Globus pallidus (tissue), 1 donor: ENCODE measurements at regions not wholly inside any gene's neighbourhood (a gene's known extent, or its start where the extent isn't known, plus 50 kb on each side); places are given as distances from the start of the nearest gene placed in this dataset.

Experiments
- DNase-seq: peaks from one replicate; pipeline ENCODE4 v3.0.0-alpha.2; 2015; ENCODE audit warnings: low spot score

DNA sequence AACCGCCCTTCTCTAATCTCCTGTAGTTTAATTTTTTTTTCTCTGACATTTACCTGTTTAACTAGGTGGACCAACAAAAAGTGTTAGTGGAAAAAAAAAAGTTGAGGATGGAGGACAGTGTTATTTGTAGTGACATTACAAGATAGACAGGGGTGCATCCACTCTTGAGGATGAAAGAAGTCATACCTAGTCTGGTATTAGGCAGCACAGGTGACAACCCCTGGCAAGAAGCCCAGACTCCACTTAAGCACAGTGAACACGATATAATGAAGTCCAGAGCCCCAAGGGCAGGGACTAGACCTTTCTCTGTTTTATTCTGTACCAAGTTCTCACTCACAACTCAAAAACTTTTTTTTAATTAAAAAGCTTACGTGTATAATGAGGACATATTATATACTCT, 268.4 kb downstream of the GPR37 start:
- no peak for DNase-seq

DNA sequence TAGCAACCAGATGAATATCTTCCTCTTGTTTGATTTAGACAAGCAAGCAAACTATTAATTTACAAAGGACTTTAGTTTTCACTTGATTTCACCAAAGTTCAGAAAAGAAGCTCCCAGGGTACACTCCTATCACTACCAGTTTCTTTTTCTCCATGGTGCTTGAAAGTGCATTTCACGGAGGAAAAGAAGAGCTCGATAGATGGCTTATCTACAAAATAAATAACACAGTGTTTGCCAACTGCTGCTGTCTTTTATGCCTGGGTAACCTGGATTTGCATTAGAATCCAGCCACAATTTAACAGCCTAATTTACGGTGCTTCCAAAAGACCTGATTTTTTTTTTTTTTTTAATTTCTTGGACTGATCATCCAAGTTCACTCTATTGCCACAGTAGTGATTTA, 275.7 kb downstream of the GPR37 start:
- peak; percentile 22 for DNase-seq

DNA sequence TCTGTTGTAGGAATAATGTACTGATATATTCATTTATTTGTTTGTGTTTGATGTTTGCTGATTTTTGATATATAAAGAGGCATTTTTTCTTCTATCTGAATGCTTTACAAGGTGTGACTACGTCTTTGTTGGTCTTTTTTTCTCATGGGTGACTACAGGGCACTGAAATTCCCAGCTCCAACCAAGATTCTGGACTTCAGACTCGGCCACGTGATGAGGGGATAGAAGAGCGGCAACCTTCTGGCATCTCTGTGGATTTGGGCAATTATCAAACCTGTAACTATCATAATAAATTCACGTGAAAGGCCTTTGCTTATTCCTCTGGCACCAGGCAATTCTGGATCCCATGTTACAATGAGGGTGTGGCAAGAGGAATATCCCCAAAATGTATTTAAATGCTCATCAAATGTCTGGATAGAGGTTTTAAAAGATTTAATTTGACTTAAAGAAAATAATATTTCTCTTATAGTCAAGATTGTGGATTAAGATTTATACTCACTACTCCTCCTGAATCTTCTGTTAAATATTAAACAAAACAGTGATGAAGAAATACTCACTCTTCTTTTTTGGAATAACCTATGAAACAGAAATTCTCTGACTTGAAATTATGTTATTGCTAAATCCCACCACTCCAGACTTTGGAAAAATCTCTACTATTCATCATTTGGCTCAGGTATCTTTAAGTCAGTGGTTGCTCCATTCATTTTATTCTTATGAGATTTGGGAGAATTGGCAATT, 276.3 kb downstream of the GPR37 start:
- no peak for DNase-seq

DNA sequence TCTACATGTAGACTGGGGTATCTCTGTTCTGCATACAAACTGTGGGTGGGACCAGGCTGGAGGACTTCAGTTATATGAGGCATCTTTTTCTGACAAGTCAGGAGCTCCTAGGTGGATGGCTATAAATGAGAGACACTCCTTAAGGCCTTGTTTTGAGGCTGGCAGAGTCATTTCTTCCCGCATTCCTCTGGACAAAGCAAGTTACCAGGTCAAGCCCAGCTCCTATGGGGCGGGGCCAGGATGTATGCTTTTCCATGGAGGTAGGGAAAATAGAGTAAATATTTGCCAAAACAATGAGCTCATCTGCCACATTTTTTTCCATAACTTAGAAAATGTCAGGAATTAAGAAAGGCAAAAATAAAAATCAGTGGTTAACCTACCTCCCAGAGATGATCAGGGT, 283.4 kb downstream of the GPR37 start:
- DNase-seq: no peak

DNA sequence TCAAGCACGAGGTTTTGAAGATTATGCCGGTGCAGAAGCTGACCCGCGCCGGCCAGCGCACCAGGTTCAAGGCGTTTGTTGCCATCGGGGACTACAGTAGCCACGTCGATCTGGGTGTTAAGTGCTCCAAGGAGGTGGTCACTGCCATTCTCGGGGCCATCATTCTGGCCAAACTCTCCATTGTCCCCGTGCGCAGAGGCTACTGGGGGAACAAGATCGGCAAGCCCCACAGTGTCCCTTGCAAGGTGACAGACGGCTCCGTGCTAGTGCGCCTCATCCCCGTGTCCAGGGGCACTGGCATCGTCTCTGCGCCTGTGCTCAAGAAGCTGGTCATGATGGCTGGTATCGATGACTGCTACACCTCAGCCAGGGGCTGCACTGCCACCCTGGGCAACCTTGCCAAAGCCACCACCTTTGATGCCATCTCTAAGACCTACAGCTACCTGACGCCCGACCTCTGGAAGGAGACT, 284.7 kb downstream of the GPR37 start:
- DNase-seq: no peak

DNA sequence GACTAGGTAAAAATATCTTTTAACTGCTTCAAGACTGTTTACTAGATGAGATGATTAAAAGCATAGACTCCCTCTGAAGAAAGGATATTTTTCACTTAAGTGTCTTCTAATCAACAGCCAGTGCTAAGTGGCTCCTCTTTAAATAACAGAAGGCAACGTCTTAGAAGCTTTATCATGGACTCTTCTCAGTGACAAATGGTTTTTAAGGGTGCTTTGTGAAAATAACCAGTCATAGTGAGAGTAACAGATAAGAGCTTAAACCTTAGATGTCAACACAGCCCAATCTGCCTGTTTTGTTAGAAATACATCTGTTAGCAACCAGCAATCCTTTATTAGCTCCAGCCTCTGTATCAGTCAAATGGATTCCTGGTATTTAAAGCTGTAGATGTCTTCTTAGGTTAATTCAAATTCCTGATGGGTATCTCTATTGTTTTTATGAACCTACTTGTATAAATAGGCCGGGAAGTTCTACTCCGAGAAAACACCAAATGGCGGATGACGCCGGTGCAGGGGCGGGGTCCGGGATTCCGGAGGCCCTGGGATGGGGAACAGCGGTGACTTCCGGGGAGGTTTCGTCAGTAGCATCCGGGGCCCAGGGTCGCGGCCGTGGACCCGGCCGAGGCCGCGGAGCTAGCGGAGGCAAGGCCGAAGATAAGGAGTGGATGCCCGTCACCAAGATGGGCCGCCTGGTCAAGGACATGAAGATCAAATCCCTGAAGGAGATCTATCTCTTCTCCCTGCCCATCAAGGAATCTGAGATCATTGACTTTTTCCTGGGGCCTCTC, 285.4 kb downstream of the GPR37 start:
- DNase-seq: no peak

DNA sequence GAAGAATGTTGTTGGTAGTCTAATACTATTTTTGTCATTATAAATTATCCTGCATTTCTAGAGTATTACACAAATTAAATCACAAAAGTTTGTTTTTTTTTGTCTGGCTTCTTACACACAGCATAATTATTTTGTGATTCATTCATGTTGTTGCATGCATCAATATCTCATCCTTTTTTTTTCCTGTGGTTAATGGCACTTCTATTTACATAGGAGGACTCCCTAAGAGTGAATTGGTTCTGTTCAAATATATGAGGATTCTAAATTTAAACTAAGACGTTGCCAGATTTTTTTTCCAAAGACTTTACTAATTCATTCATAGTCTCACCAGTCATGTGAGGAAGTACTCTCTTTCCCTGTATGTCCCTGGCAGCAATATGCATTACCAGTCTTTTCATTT, 303.3 kb downstream of the GPR37 start:
- no peak for DNase-seq

DNA sequence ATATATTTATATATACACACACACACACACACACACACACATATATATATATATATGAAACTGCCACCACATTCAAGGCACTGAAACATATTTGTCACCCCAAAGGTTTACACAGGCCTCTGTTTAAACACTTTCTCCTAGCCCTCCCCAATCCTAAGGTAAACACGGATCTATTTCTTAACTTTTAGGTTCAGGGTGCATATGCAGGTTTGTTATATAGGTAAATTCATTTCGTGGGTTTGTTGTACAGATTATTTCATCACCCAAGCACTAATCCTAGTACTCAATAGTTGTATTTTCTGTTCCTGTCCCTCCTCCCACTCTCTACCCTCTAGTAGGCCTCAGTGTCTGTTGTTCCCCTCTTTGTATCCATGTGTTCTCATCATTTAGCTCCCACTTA, 305.0 kb downstream of the GPR37 start:
- DNase-seq: no peak

DNA sequence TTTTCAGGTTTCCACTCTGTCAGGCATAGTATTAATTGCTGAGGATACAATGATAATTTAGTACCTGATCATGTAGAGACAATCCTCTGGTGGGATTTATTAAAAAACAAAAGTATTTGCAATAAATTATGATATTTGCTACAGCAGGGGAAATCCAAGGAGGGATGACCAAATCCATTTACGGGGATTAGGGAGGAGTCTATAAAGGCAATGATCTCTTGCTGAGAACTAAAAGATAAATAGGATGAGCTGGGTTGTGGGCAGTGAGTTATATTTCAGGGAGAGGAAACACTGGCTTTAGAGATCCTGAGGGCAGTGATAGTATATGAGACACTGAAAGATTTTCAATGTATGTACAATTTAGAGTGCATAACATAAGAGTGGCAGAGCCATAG, 305.5 kb downstream of the GPR37 start:
- DNase-seq: no peak

DNA sequence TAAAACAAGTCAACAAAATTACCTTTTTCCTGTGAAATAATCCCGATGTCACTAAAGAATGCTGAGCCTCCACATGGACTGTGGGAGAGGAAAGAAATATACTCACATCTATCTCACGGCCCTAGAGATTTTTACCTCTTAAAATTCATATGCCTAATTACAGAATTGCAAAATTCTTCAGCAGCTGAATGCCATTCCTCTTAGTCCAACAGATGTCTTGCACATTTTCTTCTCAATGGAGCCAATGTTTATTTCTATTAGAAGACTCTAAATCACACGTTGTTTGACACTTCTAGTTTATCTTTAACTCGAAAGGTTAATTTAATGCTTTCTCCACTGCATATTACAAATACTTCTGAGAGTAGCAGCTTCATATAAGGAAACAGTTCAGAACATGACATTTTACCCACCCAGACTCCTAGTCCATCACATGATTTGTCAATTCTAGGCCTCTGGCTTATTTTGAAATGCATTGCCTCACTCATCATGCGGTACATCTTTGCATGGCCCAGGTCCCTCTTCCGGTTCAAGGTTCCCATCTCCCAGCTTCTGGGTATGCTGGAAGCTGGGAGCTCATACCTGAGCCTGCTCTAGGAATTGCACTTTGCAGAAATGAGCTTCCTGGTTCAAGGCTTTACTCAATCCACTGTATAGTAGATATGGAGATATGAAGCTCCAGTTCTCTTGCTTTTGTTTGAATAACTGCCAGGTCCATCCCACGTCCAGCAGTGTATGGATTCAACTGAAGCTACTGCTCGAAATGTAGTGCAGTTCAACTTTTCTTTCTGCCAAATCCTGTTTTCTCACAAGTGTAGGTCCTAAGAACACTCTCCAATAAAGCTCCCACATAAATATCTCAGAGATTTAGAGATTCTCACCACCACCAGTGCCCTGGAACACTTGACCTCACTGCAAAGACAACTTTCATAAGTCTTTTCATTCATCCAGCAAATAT, 306.2 kb downstream of the GPR37 start:
- no peak for DNase-seq

DNA sequence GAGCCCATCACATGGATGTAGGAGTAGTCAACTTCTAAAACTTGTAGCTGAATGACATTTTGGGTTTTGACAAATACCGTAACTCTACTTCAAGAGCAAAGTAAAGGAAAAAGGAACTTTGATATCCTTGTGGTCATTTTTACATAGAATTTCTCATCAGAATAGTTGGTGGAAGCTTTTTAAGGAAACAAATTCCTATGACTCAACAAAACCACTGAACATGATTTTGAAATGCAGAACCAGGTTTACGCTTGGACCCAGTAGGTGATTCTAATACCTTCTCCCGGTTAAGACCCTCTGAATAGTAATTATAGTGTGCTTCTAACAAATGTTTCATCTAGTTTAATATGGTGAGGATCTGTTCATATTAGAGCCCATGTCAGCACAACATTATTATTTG, 307.8 kb downstream of the GPR37 start:
- DNase-seq: no peak

DNA sequence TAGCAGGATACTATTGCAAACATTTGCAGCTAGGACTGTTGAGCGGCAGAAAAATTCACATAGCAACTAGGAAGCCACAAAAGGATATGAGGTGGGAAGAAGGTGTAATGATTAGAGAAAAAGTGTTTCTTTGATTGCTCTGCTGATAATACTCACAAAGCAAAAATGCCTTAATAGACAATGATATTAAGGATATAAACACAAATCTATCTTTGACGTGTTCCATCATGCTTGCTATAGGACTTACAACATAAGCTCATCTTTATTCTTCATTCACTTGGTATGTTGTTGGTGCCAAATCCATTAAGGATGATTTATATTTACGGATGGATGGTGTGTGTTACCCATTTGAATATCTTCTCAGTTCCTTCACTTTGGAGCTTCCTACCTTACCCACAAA, 309.3 kb downstream of the GPR37 start:
- no peak for DNase-seq

DNA sequence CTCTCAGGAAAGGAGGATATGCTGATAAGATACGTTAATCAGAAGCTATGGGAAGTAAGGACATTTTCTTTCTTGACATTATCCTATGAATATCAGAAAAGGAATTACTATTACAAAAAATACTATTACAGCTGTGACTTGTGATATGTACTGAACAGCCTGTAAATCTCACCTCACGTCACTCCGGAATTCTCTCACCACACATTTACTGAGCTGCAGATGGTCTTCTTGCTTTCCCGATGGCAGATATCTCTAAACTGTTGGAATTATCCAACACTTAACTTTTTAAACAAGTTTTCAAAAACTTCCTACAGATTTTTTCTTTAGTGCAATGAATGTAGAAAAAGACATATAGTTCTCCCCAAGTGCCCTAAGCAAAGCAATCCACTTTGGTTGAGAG, 313.4 kb downstream of the GPR37 start:
- no peak for DNase-seq

DNA sequence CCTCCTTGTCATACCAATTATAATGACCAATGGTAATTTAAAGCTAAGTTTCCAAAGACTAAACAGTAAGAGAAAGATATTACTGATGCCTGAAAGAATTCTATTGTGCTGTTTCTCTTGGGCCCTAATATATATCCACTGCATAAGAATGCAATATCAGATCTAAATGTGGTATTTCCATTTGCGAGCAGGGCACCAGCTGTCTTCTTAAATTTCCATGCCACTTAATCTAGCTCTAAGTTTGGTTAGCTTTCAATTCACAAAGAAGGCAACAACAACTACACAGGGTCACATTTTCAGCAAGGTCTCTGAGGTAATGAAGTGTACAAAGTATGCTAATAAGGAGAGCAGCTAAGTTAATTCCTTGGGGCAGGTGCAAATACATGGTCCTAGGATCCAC, 315.7 kb downstream of the GPR37 start:
- no peak for DNase-seq

DNA sequence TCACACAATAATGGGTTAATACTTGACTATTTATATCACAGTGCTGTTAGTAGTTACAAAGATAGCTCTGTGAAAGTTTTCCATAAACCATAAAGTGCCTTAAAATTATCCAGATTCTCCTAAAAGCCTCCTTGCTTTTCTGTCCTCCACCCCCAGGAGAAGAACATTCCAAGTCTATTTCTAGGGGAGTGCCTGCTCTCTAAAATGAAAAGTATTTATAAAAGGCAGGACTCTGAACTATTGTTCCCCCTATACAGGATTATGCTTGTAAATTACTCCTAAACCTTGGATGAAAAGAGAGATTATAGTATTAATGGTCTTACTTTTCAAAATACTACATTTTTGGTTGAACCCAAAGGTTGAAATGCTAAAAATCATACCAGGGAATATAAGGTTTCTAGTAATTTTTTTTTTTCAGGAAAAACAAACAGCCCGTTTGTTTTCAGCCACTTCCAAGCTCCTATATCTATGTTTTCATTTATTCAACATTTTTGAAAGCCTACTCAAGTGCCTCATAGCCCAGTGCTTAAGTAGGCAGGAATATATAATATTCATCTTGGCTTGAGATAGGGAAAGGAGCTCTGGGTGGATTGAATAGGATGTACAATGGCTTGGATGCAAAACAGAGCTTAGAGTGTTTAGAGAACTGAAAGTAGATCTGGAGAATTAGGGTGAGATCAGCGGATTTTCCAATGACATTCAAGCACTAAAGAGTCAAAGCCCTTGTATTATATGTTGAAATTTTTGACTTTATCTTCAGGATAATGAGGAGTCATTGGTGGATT, 320.7 kb downstream of the GPR37 start:
- no peak for DNase-seq

DNA sequence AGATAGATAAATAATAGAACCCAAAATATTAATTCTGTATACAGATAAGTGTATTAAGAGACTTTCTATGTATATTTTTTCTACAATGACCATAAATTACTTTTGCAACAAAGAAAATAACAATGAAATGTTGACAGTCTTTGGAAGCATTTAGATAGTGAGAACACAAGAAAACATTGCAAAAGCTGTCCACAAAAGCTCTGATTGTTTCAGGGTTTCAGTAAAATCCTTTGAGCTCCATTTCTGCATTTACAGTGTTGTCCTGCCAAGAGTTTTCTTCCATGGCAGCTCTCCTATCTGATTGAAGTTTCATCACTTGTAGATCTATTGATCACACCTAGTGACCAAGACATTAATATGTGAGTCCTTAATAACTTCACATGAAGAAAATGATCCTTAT, 321.8 kb downstream of the GPR37 start:
- DNase-seq: peak; percentile 51

DNA sequence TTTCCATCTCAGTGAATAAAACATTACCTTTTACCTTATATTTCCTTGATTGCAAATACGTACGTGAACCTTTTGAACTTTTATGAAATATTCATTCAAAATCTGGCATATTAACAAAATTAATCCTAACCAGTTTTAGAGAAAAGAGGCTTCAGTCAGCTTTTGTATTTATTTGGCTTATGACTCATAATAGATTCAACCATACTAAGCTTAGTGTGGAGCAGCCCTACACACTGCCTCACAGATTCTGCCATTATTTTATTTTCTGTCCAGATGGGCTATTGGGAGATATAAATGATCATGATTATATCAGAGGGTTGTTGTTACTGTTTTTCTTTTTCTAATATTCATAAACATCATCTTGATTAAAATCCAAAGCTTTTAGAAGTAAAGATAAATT, 325.5 kb downstream of the GPR37 start:
- DNase-seq: no peak

DNA sequence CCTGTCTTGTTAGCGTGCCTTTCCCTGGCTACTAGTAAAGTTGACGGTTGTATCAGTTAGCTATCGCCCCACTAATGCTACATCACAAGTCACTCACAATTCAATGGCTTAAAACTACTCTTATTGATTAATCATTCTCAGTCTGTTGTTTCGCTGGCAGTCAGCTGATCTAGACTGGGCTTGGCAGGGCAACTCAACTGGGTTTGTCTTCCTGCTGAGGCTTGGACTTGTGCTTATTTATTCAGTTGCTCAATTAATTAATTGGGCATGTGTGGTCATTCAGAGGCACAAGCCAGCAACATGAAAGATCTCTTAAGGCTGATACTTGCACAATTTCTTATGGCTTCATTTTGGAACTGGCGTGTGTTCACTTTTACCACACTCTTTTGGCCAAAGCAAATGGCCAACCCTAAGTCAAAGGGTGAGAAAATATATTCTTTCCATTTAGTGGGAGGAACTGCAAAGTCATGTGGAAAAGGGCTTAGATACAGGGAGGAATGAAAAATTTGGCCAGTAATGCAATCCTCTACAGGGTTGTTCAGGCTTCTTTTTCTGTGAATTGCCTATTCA, 333.5 kb downstream of the GPR37 start:
- no peak for DNase-seq

DNA sequence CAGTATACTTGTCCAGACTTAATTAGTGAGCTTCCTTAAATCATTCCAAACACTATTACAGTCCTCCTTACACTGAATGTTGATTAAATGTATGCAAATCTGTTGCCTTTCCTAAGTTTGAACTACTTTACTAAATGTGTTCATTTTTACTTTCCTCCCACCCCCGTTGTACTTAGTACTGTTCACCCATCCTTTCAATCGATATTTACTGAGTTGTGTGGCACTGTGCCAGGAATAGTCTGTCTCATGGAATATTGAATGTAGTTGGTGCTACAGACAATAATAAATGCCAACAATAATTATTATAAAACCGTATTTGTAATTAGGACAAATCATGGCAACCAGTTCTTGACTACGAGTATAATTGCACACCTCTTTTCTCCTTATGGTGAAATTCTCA, 335.7 kb downstream of the GPR37 start:
- DNase-seq: no peak

DNA sequence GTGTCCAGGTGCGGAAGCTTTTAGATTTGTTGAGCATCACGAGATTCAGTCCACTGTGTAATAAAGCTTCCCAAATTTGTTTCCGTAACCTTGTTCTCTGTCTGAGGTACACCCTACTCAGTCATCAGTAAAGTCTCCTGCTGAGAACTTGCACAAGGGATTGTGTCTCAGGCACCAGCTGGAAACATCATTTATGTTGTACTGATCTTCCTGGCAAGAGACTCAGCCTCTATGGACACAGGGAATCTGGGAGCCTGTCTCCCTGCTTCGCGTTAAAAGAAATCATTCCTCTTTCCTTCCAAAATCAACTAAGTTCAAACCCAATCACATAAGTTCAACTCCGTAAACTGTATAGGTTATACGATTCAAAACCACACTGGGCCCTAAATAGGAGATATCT, 336.8 kb downstream of the GPR37 start:
- DNase-seq: no peak

DNA sequence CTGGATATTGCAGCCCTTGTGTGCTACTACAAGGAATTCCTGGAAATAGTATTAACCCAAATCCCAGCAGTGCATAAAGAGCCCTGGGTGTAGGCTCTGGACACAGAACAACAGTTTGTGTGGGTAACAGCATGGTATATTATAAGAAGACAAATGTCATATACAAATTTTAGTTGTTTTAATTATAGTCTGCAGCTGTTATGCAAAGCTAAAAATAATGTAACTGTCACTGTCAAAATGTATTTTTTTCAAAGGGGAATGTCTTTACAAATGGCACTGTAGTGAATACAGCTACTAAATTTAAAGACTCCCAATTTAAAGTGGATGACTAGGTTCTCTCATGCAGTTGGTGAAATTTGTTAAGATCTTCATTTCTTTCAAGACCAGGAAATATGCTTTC, 339.0 kb downstream of the GPR37 start:
- no peak for DNase-seq
